Progenitor cell of endocrine pancreas (in vitro differentiated cells): ENCODE measurements at regions not wholly inside any gene's neighbourhood (a gene's known extent, or its start where the extent isn't known, plus 50 kb on each side); places are given as distances from the start of the nearest gene placed in this dataset.

ENCODE experiments used
- DNase-seq: peaks from one replicate; pipeline ENCODE4 v3.0.0; 2021; ENCODE audit warnings: low spot score; ENCODE audit not compliant: unreplicated experiment
- H3K27ac Mint-ChIP-seq: 2 replicates; pipeline ENCODE4 v1.8.0; 2021; ENCODE audit warnings: mild to moderate bottlenecking, moderate library complexity, mixed read lengths
- H3K27me3 Mint-ChIP-seq: 2 replicates; pipeline ENCODE4 v1.8.0; 2021; ENCODE audit warnings: mixed read lengths
- H3K36me3 Mint-ChIP-seq: 2 replicates; pipeline ENCODE4 v1.8.0; 2022; ENCODE audit warnings: mixed read lengths; ENCODE audit not compliant: insufficient read depth
- H3K4me1 Mint-ChIP-seq: 2 replicates; pipeline ENCODE4 v1.8.0; 2021; ENCODE audit warnings: low read depth, mixed read lengths
- H3K4me3 Mint-ChIP-seq: 2 replicates; pipeline ENCODE4 v1.8.0; 2021; ENCODE audit warnings: low read depth, mild to moderate bottlenecking, moderate library complexity, mixed read lengths
- H3K9me3 Mint-ChIP-seq: 2 replicates; pipeline ENCODE4 v1.8.0; 2021; ENCODE audit warnings: low read depth, mixed read lengths
- TF ChIP-seq, protein P1 (sequence below): fragments of 200-600 bp; sonication (generic); IDR thresholded peaks from one replicate; pipeline ENCODE4 v1.5.0; 2021; ENCODE audit warnings: antibody characterized with exemption, mild to moderate bottlenecking; ENCODE audit not compliant: unreplicated experiment

DNA sequence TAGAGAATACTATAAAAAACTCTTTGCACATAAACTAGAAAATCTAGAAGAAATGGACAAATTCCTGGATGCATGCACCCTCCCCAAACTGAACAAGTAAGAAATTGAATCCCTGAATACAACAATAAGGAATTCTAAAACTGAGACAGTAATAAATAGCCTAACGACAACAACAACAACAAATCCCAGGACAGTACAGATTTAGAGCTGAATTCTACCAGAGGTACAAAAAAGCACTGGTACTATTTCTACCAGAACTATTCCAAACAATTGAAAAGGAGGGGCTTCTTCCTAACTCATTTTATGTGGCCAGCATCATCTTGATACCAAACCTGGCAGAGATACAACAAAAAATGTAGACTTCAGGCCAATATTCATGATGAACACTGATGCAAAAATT is 394.4 kb upstream of the RORB start:
- no peaks in the 10 kb centered on the region for H3K36me3 Mint-ChIP-seq
- TF ChIP-seq, protein P1, sequence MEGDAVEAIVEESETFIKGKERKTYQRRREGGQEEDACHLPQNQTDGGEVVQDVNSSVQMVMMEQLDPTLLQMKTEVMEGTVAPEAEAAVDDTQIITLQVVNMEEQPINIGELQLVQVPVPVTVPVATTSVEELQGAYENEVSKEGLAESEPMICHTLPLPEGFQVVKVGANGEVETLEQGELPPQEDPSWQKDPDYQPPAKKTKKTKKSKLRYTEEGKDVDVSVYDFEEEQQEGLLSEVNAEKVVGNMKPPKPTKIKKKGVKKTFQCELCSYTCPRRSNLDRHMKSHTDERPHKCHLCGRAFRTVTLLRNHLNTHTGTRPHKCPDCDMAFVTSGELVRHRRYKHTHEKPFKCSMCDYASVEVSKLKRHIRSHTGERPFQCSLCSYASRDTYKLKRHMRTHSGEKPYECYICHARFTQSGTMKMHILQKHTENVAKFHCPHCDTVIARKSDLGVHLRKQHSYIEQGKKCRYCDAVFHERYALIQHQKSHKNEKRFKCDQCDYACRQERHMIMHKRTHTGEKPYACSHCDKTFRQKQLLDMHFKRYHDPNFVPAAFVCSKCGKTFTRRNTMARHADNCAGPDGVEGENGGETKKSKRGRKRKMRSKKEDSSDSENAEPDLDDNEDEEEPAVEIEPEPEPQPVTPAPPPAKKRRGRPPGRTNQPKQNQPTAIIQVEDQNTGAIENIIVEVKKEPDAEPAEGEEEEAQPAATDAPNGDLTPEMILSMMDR = no peak
- no peak overlapping the region for H3K4me3 Mint-ChIP-seq
- no peak for DNase-seq
- peaks cover 5% of the 10 kb centered on the region for H3K27me3 Mint-ChIP-seq
- no peak overlapping the region for H3K27ac Mint-ChIP-seq
- peaks cover 11% of the 10 kb centered on the region for H3K9me3 Mint-ChIP-seq
- H3K4me1 Mint-ChIP-seq = peaks cover 8% of the 10 kb centered on the region

DNA sequence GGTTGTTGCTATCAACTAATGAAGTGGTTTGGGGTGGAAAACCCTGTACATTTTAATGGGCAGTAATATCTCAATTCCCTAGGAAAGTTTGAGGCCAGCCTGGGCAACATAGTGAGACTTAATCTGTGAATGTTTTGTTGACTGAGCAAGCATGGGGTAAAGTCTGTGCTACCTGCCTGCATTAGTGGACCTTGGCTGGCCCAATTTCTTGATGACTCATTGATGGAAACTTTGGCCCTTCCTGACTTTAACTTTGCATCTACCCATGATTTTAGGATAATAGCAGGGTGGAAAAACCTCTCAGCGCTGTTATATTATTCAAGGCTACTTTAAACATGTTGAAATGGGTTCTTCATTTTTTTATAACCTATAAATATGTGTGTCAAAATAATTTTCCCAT is 389.4 kb upstream of the RORB start:
- H3K4me1 Mint-ChIP-seq = no peaks in the 10 kb centered on the region
- H3K27me3 Mint-ChIP-seq = peaks cover 5% of the 10 kb centered on the region
- no peak overlapping the region for H3K4me3 Mint-ChIP-seq
- peaks cover 11% of the 10 kb centered on the region for H3K9me3 Mint-ChIP-seq
- TF ChIP-seq, protein P1 = no peak
- DNase-seq = no peak
- no peak overlapping the region for H3K27ac Mint-ChIP-seq
- H3K36me3 Mint-ChIP-seq = no peaks in the 10 kb centered on the region

DNA sequence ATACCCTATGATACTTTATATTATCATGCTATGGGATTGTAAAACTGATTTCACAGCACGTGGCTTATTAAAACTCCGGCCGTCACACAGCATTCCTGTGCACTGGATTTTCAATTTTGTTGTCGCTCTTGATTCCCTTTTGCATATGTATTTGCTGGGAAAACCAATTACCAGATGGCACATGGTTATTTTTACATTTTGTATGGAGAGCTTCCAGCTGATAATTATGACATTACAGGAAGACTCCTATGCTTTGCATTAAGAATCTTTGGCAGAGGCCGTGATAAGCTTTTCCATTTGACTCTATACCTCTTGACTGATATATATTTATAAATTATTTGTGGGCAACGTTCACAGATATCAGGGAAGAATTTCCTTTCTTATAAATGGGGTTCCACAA is 381.2 kb upstream of the RORB start:
- Mint-ChIP-seq H3K27me3 (peaks cover 2% of the 10 kb centered on the region), H3K36me3 (no peaks in the 10 kb centered on the region), H3K4me3 (no peak overlapping the region), H3K27ac (no peak overlapping the region), H3K9me3 (no peaks in the 10 kb centered on the region), H3K4me1 (no peaks in the 10 kb centered on the region)
- no peak for DNase-seq
- TF ChIP-seq, protein P1 = no peak

DNA sequence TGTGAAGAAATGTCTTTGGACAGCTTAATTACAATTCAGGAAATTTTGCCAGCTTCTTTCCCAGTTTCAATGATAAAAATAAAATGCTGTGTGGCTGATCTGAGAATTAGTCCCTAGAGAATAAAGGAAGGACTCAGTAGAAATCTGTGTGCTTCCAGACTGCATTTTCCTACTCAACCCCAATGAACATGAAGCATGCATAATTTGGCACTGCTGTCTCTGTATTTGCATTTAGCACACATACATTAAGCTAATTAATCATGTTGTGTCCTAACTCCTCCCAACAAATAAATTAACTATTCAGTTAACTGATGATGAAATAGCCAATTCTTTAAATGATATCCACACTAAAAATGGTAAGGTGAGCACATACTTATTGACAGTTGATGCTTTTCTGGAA is 380.0 kb upstream of the RORB start:
- Mint-ChIP-seq H3K9me3 (no peaks in the 10 kb centered on the region), H3K4me3 (no peak overlapping the region), H3K27ac (no peak overlapping the region), H3K27me3 (peaks cover 3% of the 10 kb centered on the region), H3K4me1 (no peaks in the 10 kb centered on the region), H3K36me3 (no peaks in the 10 kb centered on the region)
- no peak for DNase-seq
- TF ChIP-seq, protein P1 = no peak

DNA sequence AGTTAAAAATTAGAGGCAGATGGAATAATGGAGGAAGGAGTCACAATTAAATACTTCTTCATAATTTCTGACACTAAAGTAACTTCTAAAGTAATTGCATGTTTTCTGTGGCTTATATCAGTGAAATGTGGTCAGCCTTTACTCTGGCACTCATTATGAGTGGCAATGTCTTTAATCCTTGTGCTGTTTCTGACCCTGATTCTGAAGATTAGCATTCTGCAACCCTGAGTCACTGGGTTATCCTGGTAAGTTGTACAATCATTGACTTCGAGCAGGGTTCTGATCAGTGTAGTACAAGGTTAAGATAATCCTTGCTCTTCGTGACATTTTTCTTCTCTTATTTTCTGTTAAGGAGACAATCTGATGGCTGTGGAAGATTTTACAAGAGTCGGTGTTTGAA is 379.4 kb upstream of the RORB start:
- DNase-seq = no peak
- H3K4me1 Mint-ChIP-seq = no peaks in the 10 kb centered on the region
- H3K9me3 Mint-ChIP-seq = no peaks in the 10 kb centered on the region
- H3K36me3 Mint-ChIP-seq = no peaks in the 10 kb centered on the region
- peaks cover 3% of the 10 kb centered on the region for H3K27me3 Mint-ChIP-seq
- H3K4me3 Mint-ChIP-seq = no peak overlapping the region
- no peak overlapping the region for H3K27ac Mint-ChIP-seq
- TF ChIP-seq, protein P1 = no peak
